Stimulated activated CD8-positive, alpha-beta memory T cell treated with anti-CD3 and anti-CD28 coated beads, Interleukin-7, amount 100 ng/mL, for 4 hours (primary cell): ENCODE measurements at regions not wholly inside any gene's neighbourhood (a gene's known extent, or its start where the extent isn't known, plus 50 kb on each side); places are given as distances from the start of the nearest gene placed in this dataset.

Source experiments
- DNase-seq, 2 donors: peaks; one replicate each; pipeline ENCODE4 v3.0.0-alpha.2; 2020; ENCODE audit warnings: low read depth in 2 of 2

GRCh38 chr10:21326594-21327288 is 198.7 kb downstream of the SKIDA1 start:
- no peak for DNase-seq

- no peak for DNase-seq
Measured at GRCh38 chr10:21318540-21319167, 206.8 kb downstream of the SKIDA1 start.

DNA sequence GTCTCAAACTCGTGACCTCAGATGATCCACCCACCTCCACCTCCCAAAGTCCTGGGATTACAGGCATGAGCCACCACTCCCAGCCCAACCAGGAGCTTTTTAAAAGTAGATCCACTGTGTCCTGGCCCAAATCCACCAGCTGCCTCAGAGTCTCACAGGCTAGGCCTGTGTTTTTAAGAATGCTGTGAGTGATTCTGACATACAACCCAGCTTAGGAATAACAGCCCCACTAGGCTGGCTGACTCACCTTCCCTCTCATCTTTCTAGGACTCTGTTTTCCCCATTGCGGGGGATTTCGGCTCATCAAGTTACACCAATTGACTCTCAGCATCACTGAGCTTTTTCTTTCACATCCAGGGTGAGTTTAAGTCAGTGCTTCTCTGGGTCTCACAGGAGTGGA is 207.6 kb downstream of the SKIDA1 start:
- DNase-seq, result no peak

- no peak for DNase-seq
Measured at GRCh38 chr10:21315645-21316220, 209.7 kb downstream of the SKIDA1 start.

GRCh38 chr10:21314906-21315644 is 210.4 kb downstream of the SKIDA1 start:
- DNase-seq, result no peak

DNA sequence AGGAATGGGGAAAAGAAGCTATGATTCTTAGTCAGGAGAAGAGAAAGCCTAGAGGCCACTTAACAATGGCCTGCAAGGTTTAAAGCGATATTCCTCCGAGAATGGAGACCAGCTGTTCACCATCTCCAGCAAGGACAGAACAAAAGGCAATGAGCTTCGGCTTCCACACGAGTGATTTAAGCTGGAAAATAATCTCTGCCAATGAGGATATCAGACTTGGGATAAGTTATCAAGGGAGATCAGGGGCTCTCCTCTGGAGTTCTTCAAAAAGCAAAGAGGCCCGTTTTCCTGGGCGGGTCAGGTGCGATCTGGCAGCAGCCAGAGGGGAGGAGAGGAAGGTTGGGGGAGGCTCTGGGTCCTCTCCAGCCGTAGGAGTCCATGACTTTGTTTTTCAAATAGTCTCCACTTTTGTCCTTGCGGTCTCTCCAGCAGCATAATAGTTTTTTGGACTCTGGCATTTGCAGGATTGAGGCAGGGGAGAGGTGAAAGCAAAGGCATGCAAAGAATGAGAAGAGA is 211.3 kb downstream of the SKIDA1 start:
- no peak for DNase-seq

DNA sequence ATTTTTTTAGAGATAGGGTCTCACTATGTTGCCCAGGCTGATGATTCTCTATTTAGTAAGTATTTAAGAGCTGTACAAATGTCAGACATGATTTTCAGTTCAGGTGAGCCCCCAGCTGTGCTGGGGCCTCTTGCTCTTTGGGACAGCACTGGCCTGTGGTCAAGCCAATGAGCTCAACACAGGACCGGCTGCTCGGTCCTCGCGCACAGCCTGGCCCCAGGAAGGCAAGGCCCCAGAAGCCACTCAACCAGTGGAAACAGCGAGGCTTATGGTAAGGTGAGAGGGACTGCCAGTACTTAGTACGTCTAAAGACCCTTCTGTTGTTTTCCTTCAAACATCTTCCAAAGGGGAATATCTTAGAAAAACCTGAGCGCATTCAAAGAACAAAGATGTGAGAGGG is 211.8 kb downstream of the SKIDA1 start:
- DNase-seq, result no peak

DNA sequence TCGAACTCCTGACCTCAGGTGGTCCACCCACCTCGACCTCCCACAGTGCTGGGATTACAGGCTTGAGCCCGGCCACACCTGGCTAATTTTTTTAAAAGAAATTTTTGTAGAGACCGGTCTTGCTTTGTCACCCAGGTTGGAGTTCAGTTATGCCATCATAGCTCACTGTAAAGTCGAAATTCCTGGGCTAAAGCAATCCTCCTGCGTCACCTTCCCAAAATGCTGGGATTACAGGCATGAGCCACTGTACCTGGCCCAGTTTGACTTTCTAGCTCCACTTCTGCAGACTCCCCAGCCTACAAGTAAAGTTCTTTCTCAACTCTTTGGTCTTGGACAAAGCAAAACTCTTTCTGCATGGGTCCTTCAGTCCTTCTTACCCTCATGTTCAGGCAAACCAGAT is 214.1 kb downstream of the SKIDA1 start:
- DNase-seq, result no peak

GRCh38 chr10:21309427-21309826 is 216.1 kb downstream of the SKIDA1 start:
- DNase-seq, result no peak

GRCh38 chr10:21308946-21309345 is 216.5 kb downstream of the SKIDA1 start:
- DNase-seq, result no peak

- no peak for DNase-seq
Measured at GRCh38 chr10:21308018-21308417, 217.5 kb downstream of the SKIDA1 start.

DNA sequence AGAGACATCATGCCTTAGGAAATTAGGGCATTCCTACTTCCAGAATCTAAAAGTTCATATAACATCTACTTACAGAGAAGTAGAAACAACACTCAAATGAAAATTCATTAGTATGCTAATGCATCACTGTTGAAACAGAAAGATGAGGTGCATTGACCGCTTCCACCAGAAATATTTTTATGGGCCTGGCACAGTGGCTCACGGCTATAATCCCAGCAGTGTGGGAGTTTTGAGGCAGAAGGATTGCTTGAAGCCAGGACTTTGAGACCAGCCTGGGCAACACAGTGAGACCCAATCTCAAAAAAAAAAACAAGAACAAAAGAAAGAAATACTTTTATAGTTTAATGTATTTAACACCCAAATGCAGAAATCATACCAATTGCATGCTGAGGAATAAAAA is 220.9 kb downstream of the SKIDA1 start:
- no peak for DNase-seq

- DNase-seq, result no peak
Measured at GRCh38 chr10:21304198-21304597, 221.3 kb downstream of the SKIDA1 start.

DNA sequence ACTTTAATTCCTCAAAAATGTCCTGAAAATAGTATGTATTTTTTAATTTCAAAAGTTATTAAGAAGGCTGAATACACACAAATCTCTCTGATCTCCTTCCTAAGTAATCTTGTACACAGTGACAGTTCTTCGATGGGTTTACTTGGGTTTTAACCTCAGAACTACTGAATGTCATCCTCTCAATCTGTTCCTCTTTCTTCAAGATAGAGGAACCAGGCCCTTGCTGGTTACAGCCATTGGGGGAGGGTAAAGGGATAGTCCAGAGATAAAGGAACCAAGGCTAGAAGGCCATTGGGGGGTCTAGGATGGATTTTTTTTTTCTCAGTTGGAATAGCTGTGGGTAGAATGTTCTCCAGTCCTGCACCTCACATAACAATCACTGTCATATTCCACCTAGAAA is 224.9 kb downstream of the SKIDA1 start:
- no peak for DNase-seq

- no peak for DNase-seq
Measured at GRCh38 chr10:21299330-21299729, 226.2 kb downstream of the SKIDA1 start.

DNA sequence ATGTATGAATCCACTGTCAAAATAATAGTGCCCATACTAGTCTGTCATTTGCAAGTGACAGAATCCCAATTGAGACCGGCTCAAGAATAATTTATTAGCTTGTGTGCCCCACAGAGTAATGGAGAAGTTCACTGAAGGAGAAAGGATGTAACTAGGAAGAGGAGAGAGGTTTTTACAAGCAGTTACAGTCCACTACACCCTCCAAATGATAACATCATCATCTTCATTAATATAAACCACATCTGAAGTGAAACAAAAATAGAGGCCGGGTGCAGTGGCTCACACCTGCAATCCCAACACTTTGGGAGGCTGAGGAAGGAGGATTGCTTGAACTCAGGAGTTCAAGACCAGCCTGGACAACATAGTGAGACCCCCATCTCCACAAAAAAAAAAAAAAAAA is 226.8 kb downstream of the SKIDA1 start:
- no peak for DNase-seq

- no peak for DNase-seq
Measured at GRCh38 chr10:21297603-21298383, 227.7 kb downstream of the SKIDA1 start.

DNA sequence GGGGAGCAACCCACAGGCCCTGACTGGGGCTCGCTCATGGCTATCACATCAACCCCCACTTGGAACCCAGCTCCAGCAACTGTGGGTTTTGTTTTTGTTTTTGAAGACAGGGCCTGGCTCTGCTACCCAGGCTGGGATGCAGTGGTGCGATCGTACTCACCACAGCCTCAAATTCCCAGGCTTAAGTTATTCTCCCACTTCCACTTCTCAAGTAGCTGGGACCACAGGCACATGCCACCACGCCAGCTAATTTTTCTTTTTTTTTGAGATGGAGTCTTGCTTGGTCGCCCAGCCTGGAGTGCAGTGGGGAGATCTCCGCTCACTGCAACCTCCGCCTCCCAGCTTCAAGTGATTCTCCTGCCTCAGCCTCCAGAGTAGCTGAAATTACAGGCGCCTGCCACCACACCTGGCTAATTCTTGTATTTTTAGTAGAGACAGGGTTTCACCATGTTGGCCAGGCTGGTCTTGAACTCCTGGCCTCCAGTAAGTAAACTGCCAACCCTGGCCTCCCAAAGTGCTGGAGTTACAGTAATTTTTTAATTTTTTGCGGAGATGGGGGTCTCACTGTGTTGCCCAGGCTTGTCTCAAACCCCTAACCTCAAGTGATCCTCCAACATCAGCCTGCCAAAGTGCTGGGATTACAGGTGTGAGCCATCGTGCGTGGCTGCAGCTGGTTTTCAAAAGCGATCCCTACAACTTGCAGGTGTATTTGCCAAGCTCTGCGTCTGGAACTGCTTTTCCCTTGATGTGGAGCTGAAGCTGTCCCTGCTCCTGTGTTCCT is 228.7 kb downstream of the SKIDA1 start:
- DNase-seq, result no peak

GRCh38 chr10:21293518-21294356 is 231.7 kb downstream of the SKIDA1 start:
- no peak for DNase-seq
